Panc1 (cell line): ENCODE measurements at regions not wholly inside any gene's neighbourhood (a gene's known extent, or its start where the extent isn't known, plus 50 kb on each side); places are given as distances from the start of the nearest gene placed in this dataset.
"Not testable (repeated sequence)": the region's sequence is repeated elsewhere in the genome, so short reads cannot be mapped to it uniquely, and the experiment has no call there.

Experiments
- CTCF ChIP-seq: fragments of 450-650 bp; IDR thresholded peaks from 2 replicates; pipeline ENCODE4 v1.5.1; 2017; ENCODE audit warnings: mild to moderate bottlenecking
- POLR2AphosphoS5 ChIP-seq: IDR thresholded peaks from 2 replicates; pipeline ENCODE4 v1.6.1; 2012; ENCODE audit warnings: mild to moderate bottlenecking, low read depth, low read length, moderate library complexity
- REST ChIP-seq, 2 experiments: IDR thresholded peaks; 2 replicates each; pipeline ENCODE4 v1.6.1; 2011 to 2012; ENCODE audit warnings: low read depth in 2 of 2, control low read depth in 1 of 2, low read length in 1 of 2, mild to moderate bottlenecking in 1 of 2, moderate library complexity in 1 of 2; ENCODE audit not compliant: insufficient read depth in 1 of 2
- TCF7L2 ChIP-seq: IDR thresholded peaks from 2 replicates; pipeline ENCODE4 v1.6.1; 2011; ENCODE audit warnings: mild to moderate bottlenecking, low read depth, low read length, inconsistent platforms

GRCh38 chr1:113312651-113313050 lies 77.7 kb upstream of the MAGI3 start:
- TF ChIP-seq CTCF; POLR2AphosphoS5; TCF7L2; REST (IDR thresholded peaks at IDR 0.05; ENCODE audit: insufficient read depth in 1 of 2, low read depth in 2 of 2, low read length in 1 of 2): not testable (repeated sequence)
